ENCODE measurements at regions not wholly inside any gene's neighbourhood (a gene's known extent, or its start where the extent isn't known, plus 50 kb on each side); places are given as distances from the start of the nearest gene placed in this dataset.
"Not testable (repeated sequence)": the region's sequence is repeated elsewhere in the genome, so short reads cannot be mapped to it uniquely, and the experiment has no call there.

- DNase-seq (ENCODE audit: low spot score) = no peak
Measured at GRCh38 chr18:34529358-34530335, 180.5 kb upstream of the DTNA start.

- DNase-seq (ENCODE audit: low spot score) = no peak
Measured at GRCh38 chr18:34531110-34531509, 179.0 kb upstream of the DTNA start.

GRCh38 chr18:34534642-34535041 is 175.5 kb upstream of the DTNA start:
- not testable (repeated sequence) for DNase-seq (ENCODE audit: low spot score)

- no peak for DNase-seq (ENCODE audit: low spot score)
Measured at GRCh38 chr18:34540897-34541296, 169.2 kb upstream of the DTNA start.

- no peak for DNase-seq (ENCODE audit: low spot score)
Measured at GRCh38 chr18:34542625-34543024, 167.5 kb upstream of the DTNA start.

GRCh38 chr18:34543356-34543755 is 166.7 kb upstream of the DTNA start:
- no peak for DNase-seq (ENCODE audit: low spot score)

GRCh38 chr18:34543945-34544344 is 166.2 kb upstream of the DTNA start:
- DNase-seq (ENCODE audit: low spot score) = no peak

- no peak for DNase-seq (ENCODE audit: low spot score)
Measured at GRCh38 chr18:34544930-34545329, 165.2 kb upstream of the DTNA start.

- no peak for DNase-seq (ENCODE audit: low spot score)
Measured at GRCh38 chr18:34548120-34548972, 161.8 kb upstream of the DTNA start.

- DNase-seq (ENCODE audit: low spot score) = no peak
Measured at GRCh38 chr18:34548973-34549294, 161.2 kb upstream of the DTNA start.

GRCh38 chr18:34549367-34549766 is 160.7 kb upstream of the DTNA start:
- no peak for DNase-seq (ENCODE audit: low spot score)

- no peak for DNase-seq (ENCODE audit: low spot score)
Measured at GRCh38 chr18:34550156-34550555, 159.9 kb upstream of the DTNA start.

- DNase-seq (ENCODE audit: low spot score) = no peak
Measured at GRCh38 chr18:34550902-34551301, 159.2 kb upstream of the DTNA start.

- no peak for DNase-seq (ENCODE audit: low spot score)
Measured at GRCh38 chr18:34551824-34552223, 158.3 kb upstream of the DTNA start.

- no peak for DNase-seq (ENCODE audit: low spot score)
Measured at GRCh38 chr18:34562252-34562870, 147.7 kb upstream of the DTNA start.

- DNase-seq (ENCODE audit: low spot score) = no peak
Measured at GRCh38 chr18:34567857-34568256, 142.2 kb upstream of the DTNA start.

GRCh38 chr18:34576622-34577021 is 133.5 kb upstream of the DTNA start:
- no peak for DNase-seq (ENCODE audit: low spot score)

GRCh38 chr18:34583895-34584294 is 126.2 kb upstream of the DTNA start:
- no peak for DNase-seq (ENCODE audit: low spot score)

GRCh38 chr18:34590503-34590902 is 119.6 kb upstream of the DTNA start:
- no peak for DNase-seq (ENCODE audit: low spot score)

- DNase-seq (ENCODE audit: low spot score) = no peak
Measured at GRCh38 chr18:34591920-34592444, 118.1 kb upstream of the DTNA start.

- no peak for DNase-seq (ENCODE audit: low spot score)
Measured at GRCh38 chr18:34592481-34592880, 117.6 kb upstream of the DTNA start.

- no peak for DNase-seq (ENCODE audit: low spot score)
Measured at GRCh38 chr18:34592961-34593382, 117.1 kb upstream of the DTNA start.
